Right renal cortex interstitium (tissue), 3 donors: ENCODE measurements at regions not wholly inside any gene's neighbourhood (a gene's known extent, or its start where the extent isn't known, plus 50 kb on each side); places are given as distances from the start of the nearest gene placed in this dataset.
"Not testable (repeated sequence)": the region's sequence is repeated elsewhere in the genome, so short reads cannot be mapped to it uniquely, and the experiment has no call there.

Experiments used
- DNase-seq, 3 donors: peaks; one replicate each; pipeline ENCODE4 v3.0.0-alpha.2; 2013; ENCODE audit warnings: low read depth in 3 of 3, low spot score in 2 of 3

DNA sequence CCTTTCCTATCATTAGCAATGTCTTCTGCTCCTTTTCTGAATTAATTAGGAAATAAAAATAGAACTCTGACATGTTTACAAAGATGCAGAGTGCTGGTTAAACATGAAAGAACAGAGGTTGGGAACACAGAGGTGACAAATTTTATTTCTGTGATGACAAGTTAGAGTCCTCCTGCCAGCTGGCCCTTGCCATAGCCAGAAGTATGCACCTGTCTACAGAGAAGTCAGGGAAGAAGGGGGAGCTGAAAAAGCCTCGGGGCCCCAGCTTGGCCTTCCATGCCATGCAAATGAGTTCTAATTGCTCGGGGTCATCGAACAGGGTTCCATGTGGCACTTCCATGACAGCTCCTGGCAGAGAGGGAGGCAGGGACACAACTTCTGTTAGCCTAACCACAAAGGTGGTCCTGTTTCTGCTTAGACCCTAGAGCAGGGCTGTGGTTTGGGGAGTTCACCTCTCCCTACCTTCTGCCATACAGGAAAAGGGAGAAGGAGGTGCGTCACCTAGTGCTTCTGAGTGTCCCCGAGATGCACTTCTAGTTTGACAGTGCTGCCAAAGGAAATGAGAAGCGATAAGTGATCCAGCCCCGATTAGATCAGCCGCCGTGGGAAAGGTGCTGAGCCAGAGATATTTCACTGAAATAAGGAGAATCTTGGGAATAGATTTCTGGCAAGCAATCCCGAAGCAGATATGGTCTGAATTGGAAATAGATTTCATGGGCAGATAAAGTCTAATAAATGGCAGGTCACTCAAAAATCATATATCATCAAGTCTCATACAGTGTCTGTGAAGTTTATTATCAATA is 155.8 kb upstream of the FOXN3 start:
- no peak for DNase-seq

DNA sequence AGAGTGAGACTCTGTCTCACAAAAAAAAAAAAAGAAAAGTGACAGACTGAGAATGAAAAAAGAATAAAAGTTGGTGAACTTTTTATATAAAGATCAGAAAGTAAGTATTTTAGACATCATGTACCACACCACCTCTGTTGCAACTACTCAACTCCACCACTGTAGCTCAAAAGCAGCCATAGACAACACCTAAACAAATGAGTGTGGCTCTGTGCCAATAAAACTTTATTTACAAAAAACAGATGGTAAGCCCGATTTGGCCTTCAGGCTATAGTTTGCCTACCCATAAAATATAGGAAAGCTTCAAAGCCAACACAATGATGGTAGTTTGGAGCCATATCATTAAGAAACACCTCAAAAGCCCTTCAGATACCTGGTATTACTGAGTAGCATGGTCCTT is 154.5 kb upstream of the FOXN3 start:
- DNase-seq, result no peak

DNA sequence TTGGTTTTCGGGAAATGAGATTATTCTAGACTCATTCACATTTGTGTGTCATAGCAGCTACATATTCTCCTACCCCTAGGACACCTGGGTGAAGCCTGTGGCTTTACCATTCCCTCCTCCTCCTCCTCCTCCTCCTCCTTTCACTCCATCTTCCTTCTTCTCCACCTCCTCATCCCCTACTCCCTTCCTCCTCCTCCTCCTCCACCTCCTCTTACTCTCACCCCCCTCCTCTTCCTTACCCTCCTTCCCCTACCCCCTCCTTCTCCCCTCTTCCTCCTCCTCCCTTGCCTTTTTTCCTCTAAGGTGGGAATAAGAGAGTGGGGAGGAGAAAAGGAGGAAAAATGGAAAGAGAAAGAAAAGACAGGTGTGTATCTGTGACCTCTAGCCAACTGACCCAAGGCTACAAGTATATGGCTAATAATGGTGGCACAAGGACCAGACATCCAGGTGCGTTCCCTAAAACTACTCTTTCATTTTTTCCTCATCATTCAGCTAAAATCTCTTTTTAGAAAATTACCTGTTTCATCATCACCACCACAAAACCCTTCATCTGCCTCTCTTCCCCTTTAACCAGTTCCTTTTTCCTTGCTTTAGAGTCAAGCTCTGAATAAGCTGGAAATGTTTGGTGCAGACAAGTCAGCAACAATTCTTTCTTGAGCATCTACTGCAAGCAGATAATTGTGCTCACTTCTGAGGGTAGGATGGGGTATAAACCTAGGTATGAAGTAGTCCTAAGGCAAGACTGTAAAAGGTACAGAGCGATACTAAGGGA is 149.8 kb upstream of the FOXN3 start:
- DNase-seq, result no peak

DNA sequence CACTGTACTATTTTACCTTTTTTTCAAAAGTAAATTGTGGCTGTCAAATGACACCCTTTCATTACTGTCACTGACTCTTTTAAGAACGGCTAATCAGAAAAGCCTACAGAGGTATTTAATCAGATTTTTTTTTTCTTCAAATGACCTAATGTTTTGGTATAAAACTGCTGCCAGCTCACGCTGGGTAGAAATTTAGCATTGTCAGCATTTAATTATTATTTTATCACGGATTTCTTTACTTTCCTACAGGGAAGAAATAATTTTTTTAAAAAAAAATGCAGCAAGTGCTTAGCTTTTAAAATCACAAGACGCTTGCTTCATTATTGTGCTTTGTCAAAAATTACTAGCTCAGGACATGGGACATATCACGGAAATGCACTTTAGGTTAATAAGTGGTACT is 149.1 kb upstream of the FOXN3 start:
- DNase-seq, result no peak

DNA sequence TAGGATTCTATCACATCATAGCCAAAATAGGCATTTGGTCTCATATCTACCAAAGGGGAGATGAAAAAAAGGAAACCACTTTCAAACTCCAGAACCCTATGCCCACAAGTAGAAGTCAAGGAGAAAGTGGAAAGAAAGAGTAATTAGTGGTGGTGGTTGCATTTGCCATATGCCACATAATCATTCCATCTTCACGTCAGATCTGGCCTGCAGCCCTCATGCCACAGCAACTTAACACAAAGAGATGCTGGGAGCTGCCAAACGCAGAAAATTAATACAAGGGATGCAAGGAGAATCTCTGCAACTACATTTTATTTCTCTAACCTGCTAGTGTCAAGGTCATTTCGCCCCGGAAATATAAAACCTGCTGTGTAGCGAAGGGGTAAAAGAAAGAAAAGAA is 148.6 kb upstream of the FOXN3 start:
- DNase-seq, result no peak

DNA sequence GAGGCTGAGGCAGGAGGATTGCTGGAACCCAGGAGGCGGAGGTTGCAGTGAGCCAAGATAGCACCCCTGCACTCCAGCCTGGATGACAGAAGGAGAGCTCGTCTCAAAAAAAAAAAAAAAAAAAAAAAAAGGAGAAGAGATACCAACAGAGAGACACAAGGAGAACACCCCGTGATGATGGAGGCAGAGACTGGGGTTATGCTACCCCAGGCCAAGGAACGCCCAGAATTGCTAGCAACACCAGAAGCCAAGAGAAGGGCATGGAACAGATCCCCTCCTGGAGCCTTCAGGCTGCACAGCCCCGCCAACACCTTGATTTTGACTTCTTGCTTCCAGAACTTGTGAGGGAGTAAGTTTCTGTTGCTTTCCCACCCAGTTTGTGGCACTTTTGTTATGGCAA is 148.0 kb upstream of the FOXN3 start:
- DNase-seq, result no peak

DNA sequence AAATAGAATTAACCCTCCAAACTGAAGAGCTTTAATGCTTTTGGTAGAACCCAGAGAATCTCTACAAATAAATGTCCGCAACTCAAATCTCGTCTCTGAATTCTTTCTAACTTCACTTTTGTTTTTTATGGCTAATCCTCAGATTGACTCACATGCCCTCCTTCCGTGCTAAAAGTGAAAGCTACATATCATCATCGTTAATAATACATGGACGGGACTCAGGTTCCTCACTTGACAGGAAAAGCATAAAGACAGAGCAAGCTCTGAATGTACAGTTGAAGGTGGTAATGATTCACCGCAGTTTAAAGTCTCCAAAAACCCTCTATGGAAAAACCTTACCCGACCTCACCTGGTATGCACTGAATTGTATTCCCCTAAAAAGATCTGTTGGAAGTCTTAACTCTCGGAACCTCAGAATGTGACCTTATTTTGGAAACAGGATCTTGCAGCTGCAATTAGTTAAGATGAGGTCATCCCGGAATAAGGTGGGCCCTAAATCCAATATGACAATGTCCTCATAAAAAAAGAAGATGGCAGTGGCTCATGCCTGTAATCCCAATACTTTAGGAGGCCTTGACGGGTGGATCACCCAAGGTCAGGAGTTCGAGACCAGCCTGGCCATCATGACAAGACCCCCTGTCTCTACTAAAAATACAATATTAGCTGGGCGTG is 147.4 kb upstream of the FOXN3 start:
- no peak for DNase-seq

DNA sequence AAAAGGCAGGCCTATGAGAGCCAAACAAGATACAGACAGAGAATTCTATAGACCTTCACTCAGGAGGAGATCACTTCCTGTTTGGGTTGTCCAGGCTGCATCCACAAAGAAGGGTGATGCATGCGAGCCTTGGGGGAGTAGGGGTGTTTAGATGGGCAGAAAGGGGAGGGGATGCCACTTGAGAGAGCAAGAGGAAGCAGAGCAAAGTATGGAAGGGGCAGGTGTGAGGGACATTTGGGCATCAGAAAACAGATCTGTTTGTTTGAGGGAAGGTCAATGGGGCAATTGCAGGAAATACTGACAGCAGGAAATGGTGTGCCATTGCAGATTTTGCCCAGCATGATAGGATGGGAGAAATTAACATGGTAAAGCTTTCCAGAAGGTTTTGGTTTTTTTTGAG is 146.4 kb upstream of the FOXN3 start:
- DNase-seq, result no peak

DNA sequence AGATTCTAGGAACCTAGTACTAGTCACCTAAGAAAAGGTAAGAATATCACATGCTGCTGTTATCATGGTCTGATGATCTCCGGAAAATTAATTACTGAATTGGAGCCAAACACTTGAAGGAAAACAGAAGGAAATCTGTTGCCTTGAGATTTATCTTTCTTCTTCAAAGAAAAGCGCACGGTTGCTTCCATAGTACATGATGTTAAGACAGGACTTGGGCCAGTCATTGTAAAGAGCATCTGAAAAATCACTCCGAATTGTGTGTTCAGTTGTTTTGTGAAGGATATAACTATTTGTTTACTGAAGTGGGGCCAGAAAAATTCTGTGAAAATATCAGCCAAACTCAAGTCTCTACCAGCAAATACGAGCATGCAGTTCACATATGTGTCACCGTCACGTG is 134.9 kb upstream of the FOXN3 start:
- DNase-seq, result no peak

DNA sequence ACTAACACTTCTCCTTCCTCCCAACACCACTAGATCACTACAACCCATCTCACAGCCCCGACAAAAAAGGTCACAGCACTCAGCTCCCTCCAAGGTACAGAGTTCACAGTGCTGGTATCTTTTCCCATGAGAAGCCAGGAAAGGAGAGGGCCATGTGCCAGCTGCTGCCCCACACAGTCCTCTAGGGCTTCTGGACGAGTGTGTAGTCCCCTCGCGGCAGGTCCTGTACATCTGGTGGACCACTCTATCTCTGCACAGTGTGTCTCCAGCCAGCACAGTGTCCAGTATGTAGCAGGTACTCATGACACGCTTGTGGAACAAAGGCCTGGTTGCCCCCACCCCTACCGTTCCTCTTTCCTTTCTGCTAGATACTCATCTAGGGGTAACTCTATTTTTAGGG is 134.4 kb upstream of the FOXN3 start:
- no peak for DNase-seq

DNA sequence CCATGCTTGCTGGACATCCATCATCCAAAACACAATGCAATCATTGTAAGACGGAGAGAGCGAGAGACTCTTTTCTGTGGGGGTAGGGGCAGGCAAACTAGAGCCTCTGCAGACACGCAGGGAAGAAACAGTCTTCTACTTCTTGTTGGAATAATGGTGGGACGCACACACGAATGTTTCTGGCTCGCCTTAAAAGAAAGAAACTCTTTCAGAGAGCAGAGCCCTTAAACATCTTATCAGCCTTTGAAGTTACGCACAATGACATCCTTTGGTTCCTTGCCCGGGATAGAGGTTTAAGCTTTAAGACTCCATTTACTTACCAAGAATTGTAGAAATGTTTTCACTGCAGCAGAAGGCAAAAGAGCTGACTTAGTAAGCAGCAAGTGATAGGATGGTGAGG is 133.8 kb upstream of the FOXN3 start:
- DNase-seq, result no peak

DNA sequence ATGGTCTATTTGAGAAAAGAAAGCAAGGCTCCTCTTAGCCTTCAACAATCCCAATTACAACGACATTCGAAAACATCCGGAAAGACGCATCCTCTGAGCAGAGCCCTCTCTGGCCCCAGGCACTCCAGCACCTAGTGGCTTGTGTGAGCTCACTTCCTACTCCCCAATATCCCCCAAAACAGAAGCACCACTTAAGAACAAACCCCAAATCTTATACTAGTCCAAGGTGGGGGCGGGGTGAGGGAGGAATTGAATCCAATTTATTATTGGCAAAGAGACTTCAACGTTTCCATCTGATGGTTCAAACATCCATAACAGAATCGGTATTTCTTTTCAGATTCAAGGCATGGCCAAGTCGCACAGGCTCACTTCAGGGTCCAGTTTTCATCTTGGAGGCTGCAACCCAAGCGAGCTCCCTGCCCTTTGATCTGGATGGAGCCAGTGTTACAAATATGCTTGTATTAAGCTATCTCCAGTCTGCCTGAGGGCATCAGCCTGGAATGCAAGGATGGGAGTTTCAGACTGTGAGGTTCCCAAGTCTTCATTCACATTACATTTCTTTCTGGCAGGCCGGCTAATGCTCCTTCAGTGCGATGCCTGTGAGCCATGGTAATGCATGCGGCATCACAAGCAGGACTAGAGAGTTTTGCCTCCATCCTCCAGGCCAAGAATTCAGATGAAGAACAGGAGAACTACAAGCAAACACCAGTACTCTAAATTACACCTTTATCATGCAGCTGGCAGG is 132.5 kb upstream of the FOXN3 start:
- DNase-seq, result no peak

DNA sequence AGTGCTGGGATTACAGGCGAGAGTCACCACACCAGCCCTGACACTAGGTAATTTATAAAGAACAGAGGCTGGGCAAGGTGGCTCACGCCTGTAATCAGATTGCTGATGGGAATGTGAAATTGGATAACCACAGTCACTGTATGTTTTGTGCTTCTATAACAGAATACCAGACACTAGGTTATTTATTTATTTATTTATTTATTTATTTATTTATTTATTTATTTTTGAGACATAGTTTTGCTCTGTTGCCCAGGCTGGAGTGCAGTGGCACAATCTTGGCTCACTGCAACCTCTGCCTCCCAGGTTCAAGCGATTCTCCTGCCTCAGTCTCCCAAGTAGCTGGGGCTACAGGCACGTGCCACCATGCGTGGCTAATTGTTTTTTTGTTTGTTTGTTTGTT is 130.0 kb upstream of the FOXN3 start:
- not testable (repeated sequence) for DNase-seq

DNA sequence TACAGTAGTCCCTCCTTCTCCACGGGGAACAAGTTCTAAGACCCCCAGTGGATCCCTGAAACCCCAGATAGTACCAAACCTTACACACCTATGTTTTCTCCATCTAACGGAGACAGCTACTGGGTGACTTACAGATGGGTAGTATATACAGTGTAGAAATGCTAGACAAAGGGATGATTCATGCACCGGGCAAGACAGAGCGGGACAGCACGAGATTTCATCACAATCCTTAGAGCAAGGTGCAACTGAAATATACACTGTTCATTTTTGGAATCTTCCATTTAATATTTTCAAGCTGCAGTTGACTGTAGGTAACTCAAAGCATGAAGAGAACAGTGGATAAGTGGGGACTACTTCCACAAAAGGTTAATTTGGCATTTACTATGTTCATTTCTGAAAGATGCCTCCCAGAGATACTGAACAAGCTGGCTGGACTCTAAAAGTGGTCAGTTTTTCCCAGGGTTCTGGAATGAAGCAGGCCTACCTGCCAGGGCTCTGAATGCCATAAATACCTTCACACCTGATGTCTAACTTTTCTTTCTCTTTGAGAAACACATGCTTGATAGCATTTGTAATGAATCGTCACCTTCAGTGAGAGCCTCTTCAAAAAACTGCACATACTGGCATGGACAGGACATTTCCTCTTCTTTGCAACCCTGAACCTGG is 127.7 kb upstream of the FOXN3 start:
- no peak for DNase-seq

DNA sequence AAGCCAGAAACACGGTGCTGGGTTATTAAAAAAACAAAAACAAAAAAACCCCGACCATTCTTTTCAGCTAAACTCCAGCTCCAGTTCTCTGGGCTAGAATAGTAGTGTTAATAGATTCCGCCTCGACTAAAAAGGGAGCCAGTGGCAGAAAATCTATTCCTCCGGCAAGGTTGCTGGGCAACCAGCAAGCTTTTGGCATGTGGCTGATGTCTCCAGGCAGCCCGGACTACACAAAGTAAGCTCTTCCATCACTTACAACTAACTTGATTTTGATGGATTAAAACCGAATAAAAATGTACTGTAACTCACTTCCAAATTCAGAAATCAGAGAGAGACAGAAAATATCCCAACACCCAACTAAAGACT is 126.4 kb upstream of the FOXN3 start:
- no peak for DNase-seq

DNA sequence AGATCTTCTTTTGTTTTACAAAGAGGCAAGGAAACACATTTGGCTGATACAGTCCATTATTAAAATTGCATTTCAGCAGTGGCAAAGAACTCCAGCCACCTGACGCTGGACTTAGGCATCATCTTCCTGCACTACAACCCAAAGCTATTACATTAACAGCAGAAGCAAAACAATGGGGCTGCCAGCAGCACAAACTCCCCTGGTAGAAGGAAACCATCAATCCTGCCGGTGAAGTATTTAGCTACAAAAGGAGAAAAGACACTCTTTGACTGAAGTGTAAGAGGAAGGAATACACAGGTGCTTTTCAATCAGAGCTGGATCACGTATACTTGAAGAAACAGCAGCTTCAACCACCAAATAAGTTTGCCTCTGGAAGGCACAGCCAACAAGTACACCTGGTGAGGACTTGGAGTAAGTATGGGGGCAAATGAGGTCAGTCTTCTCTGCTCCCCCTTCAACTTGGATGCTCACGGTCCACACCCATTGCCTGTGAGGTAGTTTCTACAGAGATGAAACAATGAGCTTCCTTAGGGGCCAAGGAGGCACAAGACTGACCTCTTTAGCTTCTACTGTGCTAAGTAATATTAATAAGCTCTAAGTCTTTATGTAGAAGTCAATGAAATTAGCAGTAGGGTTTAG is 125.9 kb upstream of the FOXN3 start:
- DNase-seq, result no peak

DNA sequence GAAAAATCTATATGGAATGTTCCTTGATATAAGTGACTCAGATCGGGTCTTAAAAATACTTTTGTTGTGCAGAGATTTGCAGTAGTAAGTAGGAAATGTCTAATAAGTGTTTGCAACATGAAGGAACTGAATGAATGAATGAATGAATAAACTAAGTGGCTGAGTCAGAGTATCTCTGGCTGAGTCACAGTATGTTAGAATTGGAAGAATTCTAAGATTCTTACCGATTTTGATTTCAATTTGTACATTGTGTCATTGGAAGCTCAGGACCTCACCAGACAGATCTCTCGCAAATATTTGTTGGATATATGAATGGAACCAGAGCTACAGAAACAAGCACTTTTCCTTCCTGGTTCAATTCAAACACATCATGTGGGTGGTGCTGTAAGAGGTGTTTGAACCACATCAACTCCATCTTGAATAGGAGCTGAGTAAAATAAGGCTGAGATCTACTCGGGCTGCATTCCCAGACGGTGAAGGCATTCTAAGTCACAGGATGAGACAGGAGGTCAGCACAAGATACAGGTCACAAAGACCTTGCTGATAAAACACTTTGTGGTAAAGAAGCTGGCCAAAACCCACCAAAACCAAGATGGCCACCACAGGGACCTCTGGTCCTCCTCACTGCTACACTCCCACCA is 123.9 kb upstream of the FOXN3 start:
- DNase-seq, result no peak

DNA sequence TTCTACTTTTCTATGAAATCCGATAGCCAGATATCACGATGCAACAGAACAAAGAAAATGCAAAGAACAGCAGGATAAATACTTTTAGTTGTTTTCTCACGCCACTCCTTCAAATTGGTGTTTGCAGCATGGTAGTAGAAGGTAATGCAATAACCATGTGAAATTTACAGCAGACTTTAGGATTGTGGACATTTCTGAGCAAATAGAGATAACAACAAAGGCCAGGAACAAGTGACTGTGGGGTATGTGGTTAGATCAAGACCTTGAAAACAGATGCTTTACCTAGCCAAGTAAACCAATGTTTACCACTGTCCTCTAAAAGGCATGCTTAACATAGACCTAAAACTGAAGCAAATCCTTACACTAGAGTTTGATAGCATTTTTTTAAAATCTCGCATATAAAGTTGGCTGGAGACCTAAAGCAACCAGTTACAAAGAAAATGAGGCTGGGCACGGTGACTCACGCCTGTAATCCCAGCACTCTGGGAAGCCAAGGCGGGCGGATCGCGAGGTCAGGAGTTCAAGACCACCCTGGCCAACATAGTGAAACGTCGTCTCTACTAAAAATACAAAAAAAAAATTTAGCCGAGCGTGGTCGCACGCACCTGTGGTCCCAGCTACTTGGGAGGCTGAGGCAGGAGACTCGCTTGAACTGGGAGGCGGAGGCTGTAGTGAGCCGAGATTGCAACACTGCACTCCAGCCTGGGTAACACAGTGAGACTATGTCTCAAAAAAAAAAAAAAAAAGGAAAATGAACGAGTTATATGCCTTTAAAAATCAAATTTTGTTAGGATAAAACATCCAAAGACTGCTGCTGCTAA is 123.2 kb upstream of the FOXN3 start:
- no peak for DNase-seq

DNA sequence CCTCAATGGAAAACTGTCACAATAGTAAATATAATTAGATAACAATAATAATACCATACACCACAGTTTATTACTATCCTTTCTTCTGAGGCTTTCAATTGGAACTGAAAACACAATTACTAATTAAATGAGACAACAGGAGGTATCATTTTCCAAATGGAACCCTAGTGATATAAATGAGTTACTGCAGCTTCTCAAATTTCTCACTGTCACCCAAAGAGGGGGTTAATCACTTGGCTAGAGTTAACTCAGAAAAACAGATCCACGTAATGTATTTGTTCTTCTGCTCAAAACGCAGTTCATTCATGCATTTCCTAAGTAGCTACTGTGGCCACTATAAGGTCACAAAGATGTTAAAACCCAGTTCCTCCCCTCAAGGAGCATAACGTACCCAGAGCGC is 120.9 kb upstream of the FOXN3 start:
- no peak for DNase-seq
